GM12878 (cell line): ENCODE measurements at regions not wholly inside any gene's neighbourhood (a gene's known extent, or its start where the extent isn't known, plus 50 kb on each side); places are given as distances from the start of the nearest gene placed in this dataset.

Experiments
- ATAC-seq: fragments of 200-7000 bp; cut with Tn5 transposase; 3 replicates; pipeline ENCODE4 v1.9.1; 2020; ENCODE audit warnings: mild to moderate bottlenecking, moderate library complexity
- BruUV-seq: library from RNA; stranded (reverse); fragments of 400-500 nt; replicated peaks from 2 replicates; lab custom pipeline; 2021; lab: Mats Ljungman, UMichigan
- CTCF ChIA-PET: fragments of 300-600 bp; sonication (Branson Sonifier 250); formaldehyde crosslinking; extraction: SDS; loops from one replicate; lab custom pipeline; 2021; ENCODE audit warnings: inconsistent platforms; lab: Yijun Ruan, JAX
- POLR2A ChIA-PET: fragments of 350-600 bp; formaldehyde crosslinking; extraction: SDS; loops from one replicate; lab custom pipeline; 2021; ENCODE audit warnings: inconsistent platforms; lab: Charles Lee
- RAD21 ChIA-PET: fragments of 300-600 bp; sonication (Branson Sonifier 250); formaldehyde crosslinking; loops from one replicate; lab custom pipeline; 2023; ENCODE audit warnings: antibody characterized with exemption; ENCODE audit not compliant: unreplicated experiment; lab: Charles Lee
- SMC1A ChIA-PET: fragments of 300-600 bp; sonication (Branson Sonifier 250); formaldehyde crosslinking; loops from one replicate; lab custom pipeline; 2023; ENCODE audit not compliant: unreplicated experiment, uncharacterized antibody; lab: Charles Lee
- DNase-seq: peaks from one replicate; pipeline ENCODE4 v3.0.0-alpha.2; 2011; ENCODE audit warnings: low read depth, low spot score
- FAIRE-seq: peaks from 3 replicates; lab custom pipeline; 2011; peaks lifted over from hg19 to GRCh38; lab: Jason Lieb, UNC
- H2AFZ ChIP-seq: 2 replicates; pipeline ENCODE4 v1.6.0; 2011; ENCODE audit warnings: low read depth, low read length, control low read depth; ENCODE audit not compliant: control insufficient read depth
- H3K27ac ChIP-seq: 2 replicates; pipeline ENCODE4 v1.5.1; 2011; ENCODE audit warnings: control low read depth; ENCODE audit not compliant: control insufficient read depth, insufficient read depth
- H3K27me3 ChIP-seq, 2 experiments: replicated peaks in 1 of 2; 2 replicates each; pipeline versions ENCODE4 v1.6.0 to v1.6.1; 2011; ENCODE audit warnings: low read length in 1 of 2; ENCODE audit not compliant: control insufficient read depth in 2 of 2, insufficient read depth in 2 of 2
- H3K36me3 ChIP-seq, 2 experiments: 2 replicates each; pipeline ENCODE4 v1.5.1; 2011; ENCODE audit warnings: low read length in 1 of 2; ENCODE audit not compliant: control insufficient read depth in 2 of 2, insufficient read depth in 2 of 2
- H3K4me1 ChIP-seq: 2 replicates; pipeline ENCODE4 v1.6.1; 2011; ENCODE audit warnings: mild to moderate bottlenecking, low read length, moderate library complexity, mixed read lengths; ENCODE audit not compliant: control insufficient read depth, insufficient read depth
- H3K4me2 ChIP-seq: 2 replicates; pipeline ENCODE4 v1.6.0; 2011; ENCODE audit warnings: control low read depth; ENCODE audit not compliant: control insufficient read depth, insufficient read depth
- H3K4me3 ChIP-seq: fragments of 200-600 bp; sonication (generic); 2 replicates; pipeline ENCODE4 v1.5.1; 2016
- H3K79me2 ChIP-seq: 2 replicates; pipeline ENCODE4 v1.6.0; 2011; ENCODE audit warnings: low read length; ENCODE audit not compliant: control insufficient read depth, insufficient read depth
- H3K9ac ChIP-seq: 2 replicates; pipeline ENCODE4 v1.8.0; 2011; ENCODE audit warnings: low read length, control low read depth, mixed read lengths; ENCODE audit not compliant: control insufficient read depth, insufficient read depth
- H3K9me3 ChIP-seq: replicated peaks from 3 replicates; pipeline ENCODE4 v1.5.1; 2011; ENCODE audit warnings: mild to moderate bottlenecking, low read length; ENCODE audit not compliant: control insufficient read depth, insufficient read depth
- H4K20me1 ChIP-seq: 2 replicates; pipeline ENCODE4 v1.6.0; 2011; ENCODE audit not compliant: control insufficient read depth, insufficient read depth
- HDGF ChIP-seq: fragments of 450-650 bp; IDR thresholded peaks from 2 replicates; pipeline ENCODE4 v1.6.1; 2016; ENCODE audit warnings: antibody characterized with exemption
- LARP7 ChIP-seq: fragments of 450-650 bp; IDR thresholded peaks from 2 replicates; pipeline ENCODE4 v1.6.1; 2017; ENCODE audit warnings: mild to moderate bottlenecking
- NFYB ChIP-seq: IDR thresholded peaks from 2 replicates; pipeline ENCODE4 v1.6.1; 2011; ENCODE audit warnings: low read depth, mild to moderate bottlenecking, low read length, improper control_type of control experiment, moderate library complexity; ENCODE audit not compliant: insufficient read depth
- STAT1 ChIP-seq: fragments of 450-650 bp; conservative IDR thresholded peaks from 2 replicates; pipeline ENCODE4 v1.6.1; 2014; ENCODE audit warnings: antibody characterized with exemption, mild to moderate bottlenecking
- SUZ12 ChIP-seq: fragments of 200-600 bp; sonication (generic); IDR thresholded peaks from one replicate; pipeline ENCODE4 v1.6.1; 2018; ENCODE audit warnings: antibody characterized with exemption, mild to moderate bottlenecking; ENCODE audit not compliant: unreplicated experiment
- TBL1XR1 ChIP-seq: IDR thresholded peaks from 2 replicates; pipeline ENCODE4 v1.6.1; 2012; ENCODE audit warnings: low read depth, low read length, improper control_type of control experiment
- ZBTB11 ChIP-seq: fragments of 450-650 bp; formaldehyde crosslinking; IDR thresholded peaks from 2 replicates; pipeline ENCODE4 v1.5.0; 2022; ENCODE audit warnings: mild to moderate bottlenecking, missing genetic modification characterization
- ZNF622 ChIP-seq: fragments of 450-650 bp; IDR thresholded peaks from 2 replicates; pipeline ENCODE4 v1.6.1; 2017; ENCODE audit warnings: mild to moderate bottlenecking, inconsistent platforms
- ZNF687 ChIP-seq: fragments of 450-650 bp; IDR thresholded peaks from 2 replicates; pipeline ENCODE4 v1.6.1; 2017; ENCODE audit warnings: mild to moderate bottlenecking, moderate library complexity
- WGBS: methylation state at CpG from one replicate; pipeline ENCODE4 v1.1.6; 2016; ENCODE audit warnings: low lambda C conversion rate; ENCODE audit not compliant: insufficient replicate concordance, insufficient coverage; ENCODE audit errors: missing lambda C conversion rate; 5-methylcytosine and 5-hydroxymethylcytosine counted together
- in situ Hi-C: fragments of 300-500 bp; cut with MboI; formaldehyde crosslinking; loops from 9 replicates; pipeline ENCODE4 v1.14.3; 2018; ENCODE audit warnings: mixed read lengths
- intact Hi-C: fragments of 100-400 bp; cut with micrococcal nuclease; formaldehyde crosslinking; loops from one replicate; pipeline ENCODE4 v1.14.2; 2022; ENCODE audit not compliant: unreplicated experiment
- TF ChIP-seq, protein P1 (sequence below): fragments of 450-650 bp; formaldehyde crosslinking; IDR thresholded peaks from 2 replicates; pipeline ENCODE4 v1.4.0; 2022; ENCODE audit warnings: mild to moderate bottlenecking, moderate library complexity

GRCh38 chr4:1519787-1520661 is 113.8 kb upstream of the NKX1-1 start:
- Histone ChIP-seq H3K36me3 (no peaks in the 10 kb centered on the region), H3K4me1 (no peaks in the 10 kb centered on the region), H3K9me3 (no peaks in the 10 kb centered on the region; the same call in 2 of the 3 replicates), H3K27me3 (no peaks in the 10 kb centered on the region), H3K9ac (no peak overlapping the region), H3K4me3 (no peak overlapping the region), H3K4me2 (no peak overlapping the region), H3K79me2 (no peaks in the 10 kb centered on the region), H3K27ac (no peak overlapping the region), H2AFZ (no peak overlapping the region), H4K20me1 (no peaks in the 10 kb centered on the region)
- no peak for FAIRE-seq
- no peak for ATAC-seq
- no peak for DNase-seq
- intact Hi-C loops (no loop called here), in situ Hi-C loops (no loop called here)
- CTCF ChIA-PET = no interaction called here
- SMC1A ChIA-PET = no interaction called here
- no TSS peak for BruUV-seq
- WGBS = 71% methylated on average over 29 of the region's 58 CpGs
- RAD21 ChIA-PET = no interaction called here
- POLR2A ChIA-PET = no interaction called here
- TF ChIP-seq ZNF687 (no peak), SUZ12 (no peak), STAT1 (no peak), LARP7 (no peak), NFYB (no peak), HDGF (no peak), ZBTB11 (CRISPR knock-in tag) (no peak), ZNF622 (no peak), TBL1XR1 (no peak)
- TF ChIP-seq, protein P1, sequence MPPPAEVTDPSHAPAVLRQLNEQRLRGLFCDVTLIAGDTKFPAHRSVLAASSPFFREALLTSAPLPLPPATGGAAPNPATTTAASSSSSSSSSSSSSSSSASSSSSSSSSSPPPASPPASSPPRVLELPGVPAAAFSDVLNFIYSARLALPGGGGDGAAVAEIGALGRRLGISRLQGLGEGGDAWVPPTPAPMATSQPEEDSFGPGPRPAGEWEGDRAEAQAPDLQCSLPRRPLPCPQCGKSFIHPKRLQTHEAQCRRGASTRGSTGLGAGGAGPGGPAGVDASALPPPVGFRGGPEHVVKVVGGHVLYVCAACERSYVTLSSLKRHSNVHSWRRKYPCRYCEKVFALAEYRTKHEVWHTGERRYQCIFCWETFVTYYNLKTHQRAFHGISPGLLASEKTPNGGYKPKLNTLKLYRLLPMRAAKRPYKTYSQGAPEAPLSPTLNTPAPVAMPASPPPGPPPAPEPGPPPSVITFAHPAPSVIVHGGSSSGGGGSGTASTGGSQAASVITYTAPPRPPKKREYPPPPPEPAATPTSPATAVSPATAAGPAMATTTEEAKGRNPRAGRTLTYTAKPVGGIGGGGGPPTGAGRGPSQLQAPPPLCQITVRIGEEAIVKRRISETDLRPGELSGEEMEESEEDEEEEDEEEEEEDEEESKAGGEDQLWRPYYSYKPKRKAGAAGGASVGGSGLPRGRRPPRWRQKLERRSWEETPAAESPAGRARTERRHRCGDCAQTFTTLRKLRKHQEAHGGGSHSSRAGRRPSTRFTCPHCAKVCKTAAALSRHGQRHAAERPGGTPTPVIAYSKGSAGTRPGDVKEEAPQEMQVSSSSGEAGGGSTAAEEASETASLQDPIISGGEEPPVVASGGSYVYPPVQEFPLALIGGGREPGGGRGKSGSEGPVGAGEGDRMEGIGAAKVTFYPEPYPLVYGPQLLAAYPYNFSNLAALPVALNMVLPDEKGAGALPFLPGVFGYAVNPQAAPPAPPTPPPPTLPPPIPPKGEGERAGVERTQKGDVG (CRISPR knock-in tag) = no peak
